ENCODE measurements at regions not wholly inside any gene's neighbourhood (a gene's known extent, or its start where the extent isn't known, plus 50 kb on each side); places are given as distances from the start of the nearest gene placed in this dataset.

DNA sequence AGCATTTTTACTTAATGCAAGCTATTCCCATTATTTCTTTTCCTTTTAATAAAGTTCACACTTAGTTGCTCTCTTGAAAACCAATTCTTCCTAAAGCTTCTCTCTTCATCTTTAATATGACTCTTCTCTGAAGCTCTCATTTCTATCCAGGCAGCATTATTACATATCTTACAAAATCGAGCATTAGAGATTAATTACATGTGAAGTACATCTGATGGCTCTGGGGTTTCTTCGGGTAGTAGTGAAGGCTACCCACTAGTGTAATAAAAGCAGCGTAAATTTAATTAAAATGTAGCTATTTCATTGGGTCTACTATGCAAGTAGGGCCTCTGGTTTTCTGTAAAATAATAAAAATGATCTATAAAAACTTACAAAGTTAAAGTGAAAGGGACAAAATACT lies 513.6 kb upstream of the DPH6 start:
- TF ChIP-seq, protein P1, sequence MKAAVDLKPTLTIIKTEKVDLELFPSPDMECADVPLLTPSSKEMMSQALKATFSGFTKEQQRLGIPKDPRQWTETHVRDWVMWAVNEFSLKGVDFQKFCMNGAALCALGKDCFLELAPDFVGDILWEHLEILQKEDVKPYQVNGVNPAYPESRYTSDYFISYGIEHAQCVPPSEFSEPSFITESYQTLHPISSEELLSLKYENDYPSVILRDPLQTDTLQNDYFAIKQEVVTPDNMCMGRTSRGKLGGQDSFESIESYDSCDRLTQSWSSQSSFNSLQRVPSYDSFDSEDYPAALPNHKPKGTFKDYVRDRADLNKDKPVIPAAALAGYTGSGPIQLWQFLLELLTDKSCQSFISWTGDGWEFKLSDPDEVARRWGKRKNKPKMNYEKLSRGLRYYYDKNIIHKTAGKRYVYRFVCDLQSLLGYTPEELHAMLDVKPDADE (conservative IDR thresholded peaks at IDR 0.05; ENCODE audit: control insufficient read depth, low read depth, low read length) = no peak
- TF ChIP-seq, protein P2, sequence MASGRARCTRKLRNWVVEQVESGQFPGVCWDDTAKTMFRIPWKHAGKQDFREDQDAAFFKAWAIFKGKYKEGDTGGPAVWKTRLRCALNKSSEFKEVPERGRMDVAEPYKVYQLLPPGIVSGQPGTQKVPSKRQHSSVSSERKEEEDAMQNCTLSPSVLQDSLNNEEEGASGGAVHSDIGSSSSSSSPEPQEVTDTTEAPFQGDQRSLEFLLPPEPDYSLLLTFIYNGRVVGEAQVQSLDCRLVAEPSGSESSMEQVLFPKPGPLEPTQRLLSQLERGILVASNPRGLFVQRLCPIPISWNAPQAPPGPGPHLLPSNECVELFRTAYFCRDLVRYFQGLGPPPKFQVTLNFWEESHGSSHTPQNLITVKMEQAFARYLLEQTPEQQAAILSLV (tag; IDR thresholded peaks at IDR 0.05) = no peak
- no peak for TF ChIP-seq BRCA1 (IDR thresholded peaks at IDR 0.05)
- TF ChIP-seq BRCA1 (CRISPR knock-in tag; IDR thresholded peaks at IDR 0.05) = no peak
